Non-pigmented ciliary epithelial cell (primary cell): ENCODE measurements at regions not wholly inside any gene's neighbourhood (a gene's known extent, or its start where the extent isn't known, plus 50 kb on each side); places are given as distances from the start of the nearest gene placed in this dataset.

Experiments used
- DNase-seq: peaks from one replicate; pipeline ENCODE4 v3.0.0-alpha.2; 2010; ENCODE audit warnings: low read depth

- DNase-seq, result no peak
Observed at GRCh38 chr10:126783806-126784557, 113.5 kb upstream of the C10orf90 start.

- no peak for DNase-seq
Observed at GRCh38 chr10:126787201-126787600, 116.7 kb upstream of the C10orf90 start.

GRCh38 chr10:126795318-126795717 lies 109.9 kb upstream of the DOCK1 start:
- DNase-seq, result no peak

GRCh38 chr10:126798649-126799048 lies 106.6 kb upstream of the DOCK1 start:
- DNase-seq, result no peak

- DNase-seq, result no peak
Observed at GRCh38 chr10:126803394-126803793, 101.8 kb upstream of the DOCK1 start.

GRCh38 chr10:126804396-126804795 lies 100.8 kb upstream of the DOCK1 start:
- no peak for DNase-seq

GRCh38 chr10:126806498-126806897 lies 98.7 kb upstream of the DOCK1 start:
- no peak for DNase-seq

- DNase-seq, result no peak
Observed at GRCh38 chr10:126806991-126807702, 98.1 kb upstream of the DOCK1 start.

GRCh38 chr10:126808103-126808502 lies 97.1 kb upstream of the DOCK1 start:
- no peak for DNase-seq

GRCh38 chr10:126813432-126813831 lies 91.8 kb upstream of the DOCK1 start:
- DNase-seq, result no peak

GRCh38 chr10:126833542-126833941 lies 71.7 kb upstream of the DOCK1 start:
- no peak for DNase-seq

GRCh38 chr10:126836009-126836408 lies 69.2 kb upstream of the DOCK1 start:
- no peak for DNase-seq

GRCh38 chr10:126838316-126838715 lies 66.9 kb upstream of the DOCK1 start:
- DNase-seq, result no peak

GRCh38 chr10:126839094-126839761 lies 66.0 kb upstream of the DOCK1 start:
- DNase-seq, result no peak

- DNase-seq, result no peak
Observed at GRCh38 chr10:126840576-126841135, 64.6 kb upstream of the DOCK1 start.

GRCh38 chr10:126841341-126841895 lies 63.8 kb upstream of the DOCK1 start:
- DNase-seq, result no peak

- no peak for DNase-seq
Observed at GRCh38 chr10:126842356-126842755, 62.9 kb upstream of the DOCK1 start.

GRCh38 chr10:126842836-126843235 lies 62.4 kb upstream of the DOCK1 start:
- no peak for DNase-seq

- DNase-seq, result no peak
Observed at GRCh38 chr10:126843299-126843934, 61.8 kb upstream of the DOCK1 start.

GRCh38 chr10:126844406-126844805 lies 60.8 kb upstream of the DOCK1 start:
- DNase-seq, result no peak

GRCh38 chr10:126846469-126846868 lies 58.8 kb upstream of the DOCK1 start:
- DNase-seq, result no peak

GRCh38 chr10:126846959-126847358 lies 58.3 kb upstream of the DOCK1 start:
- no peak for DNase-seq
